MCF 10A (cell line): ENCODE measurements at regions not wholly inside any gene's neighbourhood (a gene's known extent, or its start where the extent isn't known, plus 50 kb on each side); places are given as distances from the start of the nearest gene placed in this dataset.

Source experiments
- BruUV-seq: library from RNA; stranded (reverse); fragments of 400-500 nt; replicated peaks from 2 replicates; lab custom pipeline; 2021; lab: Mats Ljungman, UMichigan
- CTCF ChIA-PET: fragments of 300-600 bp; sonication (Branson Sonifier 250); formaldehyde crosslinking; extraction: SDS; loops from one replicate; lab custom pipeline; 2021; ENCODE audit warnings: antibody characterized with exemption, inconsistent platforms; lab: Yijun Ruan, JAX
- POLR2A ChIA-PET: fragments of 300-600, 350-650 bp; sonication (Branson Sonifier 250); formaldehyde crosslinking; extraction: SDS; loops from one replicate; lab custom pipeline; 2020; ENCODE audit warnings: antibody characterized with exemption, inconsistent platforms; lab: Yijun Ruan, JAX
- DNase-seq: peaks from one replicate; pipeline ENCODE4 v3.0.0-alpha.2; 2018; ENCODE audit not compliant: unreplicated experiment
- H3K27ac Mint-ChIP-seq: one replicate; pipeline ENCODE4 v1.8.0; 2022; ENCODE audit warnings: mild to moderate bottlenecking, low read depth, mixed read lengths; ENCODE audit not compliant: unreplicated experiment
- H3K27me3 Mint-ChIP-seq: one replicate; pipeline ENCODE4 v1.8.0; 2022; ENCODE audit warnings: mixed read lengths; ENCODE audit not compliant: insufficient read depth, unreplicated experiment
- H3K36me3 Mint-ChIP-seq: one replicate; pipeline ENCODE4 v1.8.0; 2022; ENCODE audit warnings: mild to moderate bottlenecking, moderate library complexity, mixed read lengths; ENCODE audit not compliant: insufficient read depth, unreplicated experiment
- H3K4me1 Mint-ChIP-seq: one replicate; pipeline ENCODE4 v1.8.0; 2022; ENCODE audit warnings: mixed read lengths; ENCODE audit not compliant: insufficient read depth, unreplicated experiment
- H3K4me3 Mint-ChIP-seq: one replicate; pipeline ENCODE4 v1.8.0; 2022; ENCODE audit warnings: mild to moderate bottlenecking, moderate library complexity, mixed read lengths; ENCODE audit not compliant: unreplicated experiment
- H3K9me3 Mint-ChIP-seq: one replicate; pipeline ENCODE4 v1.8.0; 2022; ENCODE audit warnings: mixed read lengths; ENCODE audit not compliant: unreplicated experiment
- CTCF ChIP-seq: fragments of 200-600 bp; IDR thresholded peaks from one replicate; pipeline ENCODE4 v1.8.0; 2022; ENCODE audit warnings: antibody characterized with exemption, mild to moderate bottlenecking; ENCODE audit not compliant: unreplicated experiment
- intact Hi-C: fragments of 100-400 bp; cut with micrococcal nuclease; formaldehyde crosslinking; loops from 2 replicates; pipeline ENCODE4 v1.14.1; 2022

- DNase-seq, result no peak
- intact Hi-C loops, result no loop called here
- TF ChIP-seq CTCF, result no peak
- Mint-ChIP-seq H3K4me3 (no peak overlapping the region), H3K27ac (no peak overlapping the region), H3K27me3 (no peaks in the 10 kb centered on the region), H3K9me3 (no peaks in the 10 kb centered on the region), H3K36me3 (no peaks in the 10 kb centered on the region), H3K4me1 (no peaks in the 10 kb centered on the region)
- POLR2A ChIA-PET, result no interaction called here
- BruUV-seq, result no TSS peak
- CTCF ChIA-PET, result interaction anchor here (0.6 to 0.8 kb wide), 3 partner anchors 32 to 744 kb away, joined by 3 to 4 read pairs (median 4); no protein-coding TSS in a partner anchor
These were observed 161.9 kb upstream of the RGMA start for GRCh38 chr15:93250950-93251349.

GRCh38 chr15:93250209-93250608 is 161.2 kb upstream of the RGMA start:
- no peak overlapping the region for H3K27ac Mint-ChIP-seq
- BruUV-seq, result no TSS peak
- H3K36me3 Mint-ChIP-seq, result no peaks in the 10 kb centered on the region
- TF ChIP-seq CTCF, result no peak
- intact Hi-C loops, result no loop called here
- H3K4me1 Mint-ChIP-seq, result no peaks in the 10 kb centered on the region
- no peaks in the 10 kb centered on the region for H3K9me3 Mint-ChIP-seq
- CTCF ChIA-PET, result interaction anchor here (0.7 kb wide), 1 partner anchor 745 kb away, joined by 3 read pairs; no protein-coding TSS in a partner anchor
- H3K4me3 Mint-ChIP-seq, result no peak overlapping the region
- H3K27me3 Mint-ChIP-seq, result no peaks in the 10 kb centered on the region
- no peak for DNase-seq
- POLR2A ChIA-PET, result no interaction called here

- Mint-ChIP-seq H3K27me3 (no peaks in the 10 kb centered on the region), H3K27ac (no peak overlapping the region), H3K36me3 (no peaks in the 10 kb centered on the region), H3K9me3 (no peaks in the 10 kb centered on the region), H3K4me1 (no peaks in the 10 kb centered on the region), H3K4me3 (no peak overlapping the region)
- no peak for TF ChIP-seq CTCF
- POLR2A ChIA-PET, result no interaction called here
- intact Hi-C loops, result no loop called here
- CTCF ChIA-PET, result interaction anchor here (0.7 kb wide), 1 partner anchor 120 kb away, joined by 3 read pairs; no protein-coding TSS in a partner anchor
- DNase-seq, result no peak
- no TSS peak for BruUV-seq
These were observed 160.6 kb upstream of the RGMA start for GRCh38 chr15:93249623-93250022.

GRCh38 chr15:93247466-93248121 is 158.6 kb upstream of the RGMA start:
- Mint-ChIP-seq H3K4me3 (no peak overlapping the region), H3K9me3 (no peaks in the 10 kb centered on the region), H3K27ac (no peak overlapping the region), H3K27me3 (no peaks in the 10 kb centered on the region), H3K36me3 (no peaks in the 10 kb centered on the region), H3K4me1 (no peaks in the 10 kb centered on the region)
- CTCF ChIA-PET, result interaction anchor here (0.7 to 1.0 kb wide), 2 partner anchors 24 to 873 kb away, joined by 3 read pairs; no protein-coding TSS in a partner anchor
- DNase-seq, result no peak
- no peak for TF ChIP-seq CTCF
- no TSS peak for BruUV-seq
- POLR2A ChIA-PET, result no interaction called here
- intact Hi-C loops, result no loop called here
